Uterus (tissue), 2 donors: ENCODE measurements at regions not wholly inside any gene's neighbourhood (a gene's known extent, or its start where the extent isn't known, plus 50 kb on each side); places are given as distances from the start of the nearest gene placed in this dataset.

Experiments used
- POLR2A ChIP-seq, 2 donors: fragments of 450-650 bp; IDR thresholded peaks; one replicate each; pipeline ENCODE4 v1.6.1; 2016; ENCODE audit warnings: antibody characterized with exemption in 2 of 2, mild to moderate bottlenecking in 1 of 2, moderate library complexity in 1 of 2
- TF ChIP-seq, protein P1 (sequence below), 4 experiments: fragments of 200-600 bp in 2 of 4; fragments of 450-650 bp in 2 of 4; sonication (generic) in 2 of 4; IDR thresholded peaks; one replicate each; pipeline ENCODE4 v1.5.1; 2016 to 2019; ENCODE audit warnings: antibody characterized with exemption in 4 of 4, mild to moderate bottlenecking in 2 of 4, moderate library complexity in 1 of 4

GRCh38 chr6:167236239-167236571 is 54.9 kb upstream of the UNC93A start:
- TF ChIP-seq, protein P1, sequence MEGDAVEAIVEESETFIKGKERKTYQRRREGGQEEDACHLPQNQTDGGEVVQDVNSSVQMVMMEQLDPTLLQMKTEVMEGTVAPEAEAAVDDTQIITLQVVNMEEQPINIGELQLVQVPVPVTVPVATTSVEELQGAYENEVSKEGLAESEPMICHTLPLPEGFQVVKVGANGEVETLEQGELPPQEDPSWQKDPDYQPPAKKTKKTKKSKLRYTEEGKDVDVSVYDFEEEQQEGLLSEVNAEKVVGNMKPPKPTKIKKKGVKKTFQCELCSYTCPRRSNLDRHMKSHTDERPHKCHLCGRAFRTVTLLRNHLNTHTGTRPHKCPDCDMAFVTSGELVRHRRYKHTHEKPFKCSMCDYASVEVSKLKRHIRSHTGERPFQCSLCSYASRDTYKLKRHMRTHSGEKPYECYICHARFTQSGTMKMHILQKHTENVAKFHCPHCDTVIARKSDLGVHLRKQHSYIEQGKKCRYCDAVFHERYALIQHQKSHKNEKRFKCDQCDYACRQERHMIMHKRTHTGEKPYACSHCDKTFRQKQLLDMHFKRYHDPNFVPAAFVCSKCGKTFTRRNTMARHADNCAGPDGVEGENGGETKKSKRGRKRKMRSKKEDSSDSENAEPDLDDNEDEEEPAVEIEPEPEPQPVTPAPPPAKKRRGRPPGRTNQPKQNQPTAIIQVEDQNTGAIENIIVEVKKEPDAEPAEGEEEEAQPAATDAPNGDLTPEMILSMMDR (IDR thresholded peaks at IDR 0.05) = no peak
- TF ChIP-seq POLR2A (IDR thresholded peaks at IDR 0.05) = no peak
